Neural progenitor cell (in vitro differentiated cells): ENCODE measurements at regions not wholly inside any gene's neighbourhood (a gene's known extent, or its start where the extent isn't known, plus 50 kb on each side); places are given as distances from the start of the nearest gene placed in this dataset.
"Not testable (repeated sequence)": the region's sequence is repeated elsewhere in the genome, so short reads cannot be mapped to it uniquely, and the experiment has no call there.

Source experiments
- DNase-seq: peaks from one replicate; pipeline ENCODE4 v3.0.0-alpha.2; 2016; ENCODE audit warnings: low spot score
- H2AFZ ChIP-seq: fragments of 200-600 bp; sonication (generic); replicated peaks from 2 replicates; pipeline ENCODE4 v1.6.1; 2016; ENCODE audit warnings: antibody characterized with exemption
- H3F3A ChIP-seq: fragments of 200-600 bp; sonication (generic); 2 replicates; pipeline ENCODE4 v1.6.1; 2016; ENCODE audit warnings: antibody characterized with exemption, low read depth
- H3K27ac ChIP-seq: fragments of 200-600 bp; sonication (generic); 2 replicates; pipeline ENCODE4 v1.5.1; 2016; ENCODE audit warnings: mild to moderate bottlenecking
- H3K27me3 ChIP-seq: fragments of 200-600 bp; sonication (generic); 2 replicates; pipeline ENCODE4 v1.6.1; 2016; ENCODE audit warnings: mild to moderate bottlenecking, moderate library complexity
- H3K36me3 ChIP-seq: fragments of 200-600 bp; sonication (generic); 2 replicates; pipeline ENCODE4 v1.5.1; 2016
- H3K4me1 ChIP-seq: fragments of 200-600 bp; sonication (generic); 2 replicates; pipeline ENCODE4 v1.6.1; 2016; ENCODE audit warnings: mixed run types
- H3K4me2 ChIP-seq: fragments of 200-600 bp; sonication (generic); 2 replicates; pipeline ENCODE4 v1.6.1; 2016
- H3K4me3 ChIP-seq: fragments of 200-600 bp; sonication (generic); 2 replicates; pipeline ENCODE4 v1.5.1; 2016
- H3K79me2 ChIP-seq: fragments of 200-600 bp; sonication (generic); 2 replicates; pipeline ENCODE4 v1.6.1; 2016; ENCODE audit warnings: low read depth
- H3K9ac ChIP-seq: fragments of 200-600 bp; sonication (generic); 2 replicates; pipeline ENCODE4 v1.6.1; 2016
- H3K9me3 ChIP-seq: fragments of 200-600 bp; sonication (generic); 2 replicates; pipeline ENCODE4 v1.5.1; 2016; ENCODE audit warnings: low read depth
- H4K20me1 ChIP-seq: fragments of 200-600 bp; sonication (generic); 2 replicates; pipeline ENCODE4 v1.6.1; 2016; ENCODE audit warnings: low read depth
- H3K27ac Mint-ChIP-seq: 3 replicates; pipeline ENCODE4 v1.8.0; 2021; ENCODE audit warnings: mixed read lengths
- H3K27me3 Mint-ChIP-seq: 2 replicates; pipeline ENCODE4 v1.8.0; 2022; ENCODE audit warnings: low read depth, mild to moderate bottlenecking, inconsistent platforms, moderate library complexity, mixed read lengths; ENCODE audit not compliant: insufficient read depth
- H3K36me3 Mint-ChIP-seq: 3 replicates; pipeline ENCODE4 v1.8.0; 2021; ENCODE audit warnings: mixed read lengths
- H3K4me1 Mint-ChIP-seq: 3 replicates; pipeline ENCODE4 v1.8.0; 2021; ENCODE audit warnings: mixed read lengths
- H3K4me3 Mint-ChIP-seq: 3 replicates; pipeline ENCODE4 v1.8.0; 2021; ENCODE audit warnings: mild to moderate bottlenecking, moderate library complexity, mixed read lengths
- H3K9me3 Mint-ChIP-seq: 3 replicates; pipeline ENCODE4 v1.8.0; 2020; ENCODE audit warnings: mixed read lengths
- CTCF ChIP-seq: fragments of 200-600 bp; sonication (generic); IDR thresholded peaks from 2 replicates; pipeline ENCODE4 v1.5.1; 2017; ENCODE audit warnings: antibody characterized with exemption, mild to moderate bottlenecking
- EZH2 ChIP-seq: fragments of 200-600 bp; sonication (generic); IDR thresholded peaks from 2 replicates; pipeline ENCODE4 v1.6.1; 2017; ENCODE audit warnings: antibody characterized with exemption, mild to moderate bottlenecking, moderate library complexity
- EZH2phosphoT487 ChIP-seq: fragments of 200-600 bp; sonication (generic); IDR thresholded peaks from 2 replicates; pipeline ENCODE4 v1.6.1; 2017; ENCODE audit warnings: antibody characterized with exemption

GRCh38 chr15:66870880-66871388, 168.9 kb downstream of the SMAD6 start:
- Histone ChIP-seq H2AFZ (no peak overlapping the region), H3F3A (peaks cover 3% of the 10 kb centered on the region), H3K9me3 (no peaks in the 10 kb centered on the region), H3K36me3 (no peaks in the 10 kb centered on the region), H4K20me1 (no peaks in the 10 kb centered on the region), H3K4me3 (no peak overlapping the region), H3K4me2 (no peak overlapping the region), H3K4me1 (peaks cover 4% of the 10 kb centered on the region), H3K9ac (no peak overlapping the region), H3K27me3 (no peaks in the 10 kb centered on the region), H3K79me2 (no peaks in the 10 kb centered on the region), H3K27ac (no peak overlapping the region)
- no peak for DNase-seq
- H3K4me3 Mint-ChIP-seq: no peak overlapping the region
- H3K9me3 Mint-ChIP-seq: peaks cover 4% of the 10 kb centered on the region
- no peaks in the 10 kb centered on the region for H3K36me3 Mint-ChIP-seq
- H3K27ac Mint-ChIP-seq: no peak overlapping the region
- TF ChIP-seq CTCF (no peak), EZH2phosphoT487 (no peak), EZH2 (no peak)
- peaks cover 3% of the 10 kb centered on the region for H3K27me3 Mint-ChIP-seq
- H3K4me1 Mint-ChIP-seq: peaks cover 5% of the 10 kb centered on the region

- Histone ChIP-seq H3K79me2 (no peaks in the 10 kb centered on the region), H3K27ac (no peak overlapping the region), H3F3A (peaks cover 3% of the 10 kb centered on the region), H3K9me3 (no peaks in the 10 kb centered on the region), H4K20me1 (no peaks in the 10 kb centered on the region), H3K27me3 (no peaks in the 10 kb centered on the region), H3K9ac (no peak overlapping the region), H3K4me3 (no peak overlapping the region), H3K4me2 (no peak overlapping the region), H2AFZ (no peak overlapping the region), H3K36me3 (no peaks in the 10 kb centered on the region), H3K4me1 (no peaks in the 10 kb centered on the region)
- peaks cover 9% of the 10 kb centered on the region for H3K27me3 Mint-ChIP-seq
- no peak overlapping the region for H3K27ac Mint-ChIP-seq
- peaks cover 8% of the 10 kb centered on the region for H3K4me1 Mint-ChIP-seq
- no peak for DNase-seq
- no peak overlapping the region for H3K4me3 Mint-ChIP-seq
- H3K9me3 Mint-ChIP-seq: peaks cover 4% of the 10 kb centered on the region
- H3K36me3 Mint-ChIP-seq: no peaks in the 10 kb centered on the region
- TF ChIP-seq EZH2: no peak
- TF ChIP-seq EZH2phosphoT487: no peak
- TF ChIP-seq CTCF: no peak
Observed at GRCh38 chr15:66872405-66872804, 170.4 kb downstream of the SMAD6 start.

- DNase-seq, H3K4me3 Mint-ChIP-seq, H3K36me3 Mint-ChIP-seq, H3K4me1 ChIP-seq, H3K79me2 ChIP-seq, H3K27ac ChIP-seq, H3K9ac ChIP-seq, H3K4me2 ChIP-seq, H3K9me3 ChIP-seq, H4K20me1 ChIP-seq, H3K9me3 Mint-ChIP-seq, H3K27ac Mint-ChIP-seq, H2AFZ ChIP-seq, H3F3A ChIP-seq, H3K27me3 Mint-ChIP-seq, H3K27me3 ChIP-seq, H3K36me3 ChIP-seq, H3K4me3 ChIP-seq: not testable (repeated sequence)
- H3K4me1 Mint-ChIP-seq: peaks cover 12% of the 10 kb centered on the region
Observed at GRCh38 chr15:66873331-66873730, 171.3 kb downstream of the SMAD6 start.

GRCh38 chr15:66873856-66874255, 171.8 kb downstream of the SMAD6 start:
- no peaks in the 10 kb centered on the region for H3K27me3 ChIP-seq
- no peaks in the 10 kb centered on the region for H3K4me1 ChIP-seq
- no peaks in the 10 kb centered on the region for H3K9me3 ChIP-seq
- H3K27ac ChIP-seq: no peak overlapping the region
- no peaks in the 10 kb centered on the region for H3K79me2 ChIP-seq
- H3K27me3 Mint-ChIP-seq: peaks cover 11% of the 10 kb centered on the region
- no peaks in the 10 kb centered on the region for H3K36me3 ChIP-seq
- H3K4me1 Mint-ChIP-seq: peaks cover 10% of the 10 kb centered on the region
- TF ChIP-seq EZH2phosphoT487 (no peak), EZH2 (no peak), CTCF (no peak)
- H3F3A ChIP-seq: peaks cover 3% of the 10 kb centered on the region
- no peaks in the 10 kb centered on the region for H4K20me1 ChIP-seq
- H3K36me3 Mint-ChIP-seq: no peaks in the 10 kb centered on the region
- DNase-seq: no peak
- H3K9ac ChIP-seq: no peak overlapping the region
- H3K4me3 Mint-ChIP-seq: no peak overlapping the region
- no peak overlapping the region for H3K4me3 ChIP-seq
- no peak overlapping the region for H2AFZ ChIP-seq
- peaks cover 4% of the 10 kb centered on the region for H3K9me3 Mint-ChIP-seq
- H3K4me2 ChIP-seq: no peak overlapping the region
- H3K27ac Mint-ChIP-seq: no peak overlapping the region
